Smooth muscle cell of the brain vasculature (primary cell): ENCODE measurements at regions not wholly inside any gene's neighbourhood (a gene's known extent, or its start where the extent isn't known, plus 50 kb on each side); places are given as distances from the start of the nearest gene placed in this dataset.
"Not testable (repeated sequence)": the region's sequence is repeated elsewhere in the genome, so short reads cannot be mapped to it uniquely, and the experiment has no call there.

ENCODE experiments used
- DNase-seq: peaks from one replicate; pipeline ENCODE4 v3.0.0-alpha.2; 2012; ENCODE audit warnings: low read depth, low spot score

- no peak for DNase-seq
Observed at GRCh38 chrX:3791449-3791848, 78.0 kb upstream of the PRKX start.

GRCh38 chrX:3788494-3789233, 75.2 kb upstream of the PRKX start:
- DNase-seq: no peak

- DNase-seq: no peak
Observed at GRCh38 chrX:3787856-3788255, 74.4 kb upstream of the PRKX start.

- not testable (repeated sequence) for DNase-seq
Observed at GRCh38 chrX:3785822-3786221, 72.4 kb upstream of the PRKX start.

GRCh38 chrX:3780564-3780963, 67.1 kb upstream of the PRKX start:
- DNase-seq: no peak

GRCh38 chrX:3779546-3779945, 66.1 kb upstream of the PRKX start:
- no peak for DNase-seq

- no peak for DNase-seq
Observed at GRCh38 chrX:3777416-3777815, 64.0 kb upstream of the PRKX start.

- no peak for DNase-seq
Observed at GRCh38 chrX:3771766-3772165, 58.3 kb upstream of the PRKX start.

GRCh38 chrX:3768881-3769280, 55.4 kb upstream of the PRKX start:
- DNase-seq: no peak
